Fibroblast of lung (primary cell): ENCODE measurements at regions not wholly inside any gene's neighbourhood (a gene's known extent, or its start where the extent isn't known, plus 50 kb on each side); places are given as distances from the start of the nearest gene placed in this dataset.

Experiments used
- DNase-seq, 2 donors: peaks; one replicate each; pipeline versions ENCODE4 v3.0.0 to v3.0.0-alpha.2; 2010; ENCODE audit warnings: low read depth in 2 of 2
- H2AFZ ChIP-seq: 2 replicates; pipeline ENCODE4 v1.5.1; 2012; ENCODE audit warnings: low read length, control low read depth, inconsistent platforms
- H3K27ac ChIP-seq: 2 replicates; pipeline ENCODE4 v1.5.1; 2011; ENCODE audit warnings: low read length, control low read depth; ENCODE audit not compliant: insufficient read depth
- H3K27me3 ChIP-seq: 2 replicates; pipeline ENCODE4 v1.5.1; 2011; ENCODE audit warnings: mild to moderate bottlenecking, low read length; ENCODE audit not compliant: control insufficient read depth, insufficient read depth
- H3K36me3 ChIP-seq: 2 replicates; pipeline ENCODE4 v1.5.1; 2011; ENCODE audit warnings: low read length; ENCODE audit not compliant: control insufficient read depth, insufficient read depth
- H3K4me1 ChIP-seq: 2 replicates; pipeline ENCODE4 v1.5.1; 2011; ENCODE audit warnings: low read length; ENCODE audit not compliant: control insufficient read depth, insufficient read depth; ENCODE audit errors: extremely low read depth
- H3K4me2 ChIP-seq: 2 replicates; pipeline ENCODE4 v1.5.1; 2011; ENCODE audit warnings: low read length, control low read depth; ENCODE audit not compliant: insufficient read depth; ENCODE audit errors: extremely low read depth
- H3K4me3 ChIP-seq, 4 experiments: fragments of 200-600 bp in 1 of 4; sonication (generic) in 1 of 4; replicated peaks in 1 of 4; 2 replicates each; pipeline ENCODE4 v1.5.1; 2011 to 2016; ENCODE audit warnings: low read length in 4 of 4, low read depth in 3 of 4, mild to moderate bottlenecking in 3 of 4, control low read depth in 2 of 4, inconsistent platforms in 1 of 4, mixed read lengths in 1 of 4; ENCODE audit not compliant: insufficient read depth in 1 of 4; ENCODE audit errors: control extremely low read depth in 1 of 4
- H3K79me2 ChIP-seq: 2 replicates; pipeline ENCODE4 v1.5.1; 2012; ENCODE audit warnings: mild to moderate bottlenecking, low read length, inconsistent platforms; ENCODE audit not compliant: control insufficient read depth, insufficient read depth
- H3K9ac ChIP-seq: 2 replicates; pipeline ENCODE4 v1.5.1; 2011; ENCODE audit warnings: mild to moderate bottlenecking, low read length, control low read depth; ENCODE audit not compliant: insufficient read depth
- H3K9me3 ChIP-seq: 2 replicates; pipeline ENCODE4 v1.5.1; 2012; ENCODE audit warnings: low read depth, low read length; ENCODE audit not compliant: control insufficient read depth, insufficient read depth
- H4K20me1 ChIP-seq: 2 replicates; pipeline ENCODE4 v1.5.1; 2011; ENCODE audit warnings: low read length; ENCODE audit not compliant: control insufficient read depth, insufficient read depth; ENCODE audit errors: extremely low read depth
- CTCF ChIP-seq, 2 donors: IDR thresholded peaks in 1 of 2; conservative IDR thresholded peaks in 1 of 2; 1 replicate in 1 of 2; 2 replicates in 1 of 2; pipeline ENCODE4 v1.5.1; 2011 to 2012; ENCODE audit warnings: low read length in 2 of 2, control low read depth in 1 of 2, inconsistent platforms in 1 of 2, low read depth in 1 of 2, mild to moderate bottlenecking in 1 of 2
- EZH2 ChIP-seq: IDR thresholded peaks from 2 replicates; pipeline ENCODE4 v1.5.1; 2012; ENCODE audit warnings: low read length, control low read depth, mild to moderate bottlenecking; ENCODE audit errors: missing control alignments

GRCh38 chr14:22433069-22433468 lies 156.0 kb downstream of the DAD1 start:
- no peak overlapping the region for H3K27ac ChIP-seq
- H3K4me2 ChIP-seq: no peak overlapping the region
- no peak for DNase-seq
- H3K36me3 ChIP-seq: no peaks in the 10 kb centered on the region
- H3K27me3 ChIP-seq: peaks cover 12% of the 10 kb centered on the region
- no peak overlapping the region for H3K4me3 ChIP-seq
- no peaks in the 10 kb centered on the region for H4K20me1 ChIP-seq
- no peaks in the 10 kb centered on the region for H3K79me2 ChIP-seq
- no peaks in the 10 kb centered on the region for H3K4me1 ChIP-seq
- no peak overlapping the region for H3K9ac ChIP-seq
- TF ChIP-seq EZH2: no peak
- TF ChIP-seq CTCF (conservative IDR thresholded peaks at IDR 0.05 in 1 of 2, IDR thresholded peaks at IDR 0.05 in 1 of 2; ENCODE audit: low read depth in 1 of 2, low read length in 2 of 2): no peak
- H2AFZ ChIP-seq: no peak overlapping the region
- H3K9me3 ChIP-seq: no peaks in the 10 kb centered on the region

GRCh38 chr14:22432348-22432976 lies 156.6 kb downstream of the DAD1 start:
- Histone ChIP-seq H3K4me3 (no peak overlapping the region), H3K27ac (no peak overlapping the region), H3K27me3 (peaks cover 12% of the 10 kb centered on the region), H3K79me2 (no peaks in the 10 kb centered on the region), H2AFZ (no peak overlapping the region), H4K20me1 (no peaks in the 10 kb centered on the region), H3K9me3 (no peaks in the 10 kb centered on the region), H3K36me3 (no peaks in the 10 kb centered on the region), H3K4me1 (no peaks in the 10 kb centered on the region), H3K4me2 (no peak overlapping the region), H3K9ac (no peak overlapping the region)
- no peak for TF ChIP-seq EZH2
- TF ChIP-seq CTCF (conservative IDR thresholded peaks at IDR 0.05 in 1 of 2, IDR thresholded peaks at IDR 0.05 in 1 of 2; ENCODE audit: low read depth in 1 of 2, low read length in 2 of 2): no peak
- DNase-seq: peak; percentile 95 to 96

- no peaks in the 10 kb centered on the region for H3K9me3 ChIP-seq
- H3K4me3 ChIP-seq: no peak overlapping the region
- H4K20me1 ChIP-seq: no peaks in the 10 kb centered on the region
- no peaks in the 10 kb centered on the region for H3K4me1 ChIP-seq
- H3K9ac ChIP-seq: no peak overlapping the region
- TF ChIP-seq CTCF (conservative IDR thresholded peaks at IDR 0.05 in 1 of 2, IDR thresholded peaks at IDR 0.05 in 1 of 2; ENCODE audit: low read depth in 1 of 2, low read length in 2 of 2): no peak
- TF ChIP-seq EZH2: no peak
- H3K79me2 ChIP-seq: no peaks in the 10 kb centered on the region
- peaks cover 6% of the 10 kb centered on the region for H3K27me3 ChIP-seq
- H2AFZ ChIP-seq: no peak overlapping the region
- DNase-seq: no peak
- no peaks in the 10 kb centered on the region for H3K36me3 ChIP-seq
- no peak overlapping the region for H3K27ac ChIP-seq
- H3K4me2 ChIP-seq: no peak overlapping the region
These were observed 159.3 kb downstream of the DAD1 start for GRCh38 chr14:22429546-22430294.
